SU-DHL-6 (cell line): ENCODE measurements at regions not wholly inside any gene's neighbourhood (a gene's known extent, or its start where the extent isn't known, plus 50 kb on each side); places are given as distances from the start of the nearest gene placed in this dataset.

Experiments
- EZH2phosphoT487 ChIP-seq: fragments of 200-600 bp; sonication (generic), shearing (Covaris generic); conservative IDR thresholded peaks from 2 replicates; pipeline ENCODE4 v1.6.1; 2018; ENCODE audit warnings: mild to moderate bottlenecking, antibody characterized with exemption, low read length, moderate library complexity, mixed read lengths
- TF ChIP-seq, protein P1 (sequence below): fragments of 200-600 bp; sonication (generic); IDR thresholded peaks from one replicate; pipeline ENCODE4 v1.5.1; 2017; ENCODE audit warnings: antibody characterized with exemption, mild to moderate bottlenecking, low read length, moderate library complexity; ENCODE audit not compliant: insufficient read depth, poor library complexity, severe bottlenecking

DNA sequence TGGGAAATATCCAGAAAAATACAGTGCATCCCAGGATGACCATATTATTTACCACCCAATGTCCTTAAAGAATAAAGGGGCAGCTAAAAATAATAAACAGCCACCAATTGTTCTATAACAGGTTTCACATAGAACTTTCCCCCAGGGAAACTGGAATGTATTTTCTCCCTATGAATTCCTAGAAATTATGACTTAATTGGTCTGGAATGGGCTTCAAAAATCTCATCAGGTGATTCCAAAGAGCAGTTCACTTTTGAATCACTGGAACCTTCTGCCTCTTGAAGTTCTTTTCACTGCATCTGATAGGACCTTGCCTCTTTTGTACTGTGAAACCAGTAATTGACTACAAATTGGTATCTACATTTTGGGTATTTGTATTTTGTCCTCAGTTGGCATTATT, 119.3 kb downstream of the ZNF330 start:
- TF ChIP-seq, protein P1, sequence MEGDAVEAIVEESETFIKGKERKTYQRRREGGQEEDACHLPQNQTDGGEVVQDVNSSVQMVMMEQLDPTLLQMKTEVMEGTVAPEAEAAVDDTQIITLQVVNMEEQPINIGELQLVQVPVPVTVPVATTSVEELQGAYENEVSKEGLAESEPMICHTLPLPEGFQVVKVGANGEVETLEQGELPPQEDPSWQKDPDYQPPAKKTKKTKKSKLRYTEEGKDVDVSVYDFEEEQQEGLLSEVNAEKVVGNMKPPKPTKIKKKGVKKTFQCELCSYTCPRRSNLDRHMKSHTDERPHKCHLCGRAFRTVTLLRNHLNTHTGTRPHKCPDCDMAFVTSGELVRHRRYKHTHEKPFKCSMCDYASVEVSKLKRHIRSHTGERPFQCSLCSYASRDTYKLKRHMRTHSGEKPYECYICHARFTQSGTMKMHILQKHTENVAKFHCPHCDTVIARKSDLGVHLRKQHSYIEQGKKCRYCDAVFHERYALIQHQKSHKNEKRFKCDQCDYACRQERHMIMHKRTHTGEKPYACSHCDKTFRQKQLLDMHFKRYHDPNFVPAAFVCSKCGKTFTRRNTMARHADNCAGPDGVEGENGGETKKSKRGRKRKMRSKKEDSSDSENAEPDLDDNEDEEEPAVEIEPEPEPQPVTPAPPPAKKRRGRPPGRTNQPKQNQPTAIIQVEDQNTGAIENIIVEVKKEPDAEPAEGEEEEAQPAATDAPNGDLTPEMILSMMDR, result no peak
- TF ChIP-seq EZH2phosphoT487, result no peak
